ENCODE measurements at regions not wholly inside any gene's neighbourhood (a gene's known extent, or its start where the extent isn't known, plus 50 kb on each side); places are given as distances from the start of the nearest gene placed in this dataset.
A peak's percentile ranks its signal among the peaks of the same experiment; 100 is the strongest.

DNA sequence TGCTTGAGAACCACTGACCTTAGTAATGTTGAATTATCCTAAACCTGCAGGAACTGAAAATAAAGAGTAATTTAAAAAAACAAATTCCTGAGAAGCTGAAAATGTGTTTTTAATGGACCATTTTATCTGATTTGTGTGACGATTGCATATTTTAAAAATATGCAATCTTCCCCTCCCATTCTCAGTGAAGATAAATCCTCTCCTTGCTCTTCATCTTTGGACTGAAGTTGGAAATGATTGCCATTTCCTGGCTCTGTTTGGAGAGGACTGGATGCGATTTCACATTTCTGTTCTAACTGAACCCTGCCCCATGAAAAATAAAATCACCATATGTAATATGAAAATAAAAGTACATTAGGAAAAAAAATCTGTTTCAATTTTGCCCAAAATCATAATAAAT is 216.3 kb downstream of the SLC6A15 start:
- ATAC-seq = no peak
- Histone ChIP-seq H3K9me3 (no peaks in the 10 kb centered on the region), H3K4me1 (no peaks in the 10 kb centered on the region), H3K27me3 (no peaks in the 10 kb centered on the region), H3K27ac (no peak overlapping the region), H3K36me3 (replicated peaks in 1 of 2; ENCODE audit: insufficient read depth in 1 of 2, low read depth in 2 of 2) (no peaks in the 10 kb centered on the region), H3K4me3 (no peak overlapping the region)
- DNase-seq = no peak
- 57 to 64% methylated on average over 2 of the region's 2 CpGs for whole genome bisulfite sequencing, 2 donors
- intact Hi-C loops (cut with DNase I) = no loop called here
- TF ChIP-seq POLR2A (IDR thresholded peaks at IDR 0.05) = no peak
- TF ChIP-seq, protein P1, sequence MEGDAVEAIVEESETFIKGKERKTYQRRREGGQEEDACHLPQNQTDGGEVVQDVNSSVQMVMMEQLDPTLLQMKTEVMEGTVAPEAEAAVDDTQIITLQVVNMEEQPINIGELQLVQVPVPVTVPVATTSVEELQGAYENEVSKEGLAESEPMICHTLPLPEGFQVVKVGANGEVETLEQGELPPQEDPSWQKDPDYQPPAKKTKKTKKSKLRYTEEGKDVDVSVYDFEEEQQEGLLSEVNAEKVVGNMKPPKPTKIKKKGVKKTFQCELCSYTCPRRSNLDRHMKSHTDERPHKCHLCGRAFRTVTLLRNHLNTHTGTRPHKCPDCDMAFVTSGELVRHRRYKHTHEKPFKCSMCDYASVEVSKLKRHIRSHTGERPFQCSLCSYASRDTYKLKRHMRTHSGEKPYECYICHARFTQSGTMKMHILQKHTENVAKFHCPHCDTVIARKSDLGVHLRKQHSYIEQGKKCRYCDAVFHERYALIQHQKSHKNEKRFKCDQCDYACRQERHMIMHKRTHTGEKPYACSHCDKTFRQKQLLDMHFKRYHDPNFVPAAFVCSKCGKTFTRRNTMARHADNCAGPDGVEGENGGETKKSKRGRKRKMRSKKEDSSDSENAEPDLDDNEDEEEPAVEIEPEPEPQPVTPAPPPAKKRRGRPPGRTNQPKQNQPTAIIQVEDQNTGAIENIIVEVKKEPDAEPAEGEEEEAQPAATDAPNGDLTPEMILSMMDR (IDR thresholded peaks at IDR 0.05) = no peak

DNA sequence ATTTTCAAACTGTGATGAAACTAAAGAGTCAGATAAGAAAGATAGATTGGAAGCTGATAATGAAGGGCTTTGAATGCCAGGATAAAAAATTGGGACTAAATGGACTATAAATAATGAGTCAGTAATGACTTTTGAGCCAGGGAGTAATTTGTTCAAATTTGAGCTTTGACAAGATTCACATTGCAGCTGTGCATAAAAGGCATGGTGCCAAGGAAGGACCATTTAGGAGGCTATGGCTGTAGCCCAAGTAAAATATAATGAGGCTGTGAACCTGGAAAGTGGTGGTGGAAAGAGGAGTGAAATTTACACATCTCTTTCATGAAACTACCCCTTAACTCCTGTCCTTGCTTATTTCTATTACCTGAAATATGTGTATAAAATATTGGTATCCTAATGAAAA is 218.5 kb downstream of the SLC6A15 start:
- DNase-seq (no peak), ATAC-seq (no peak)
- no peak overlapping the region for H3K4me3 ChIP-seq
- H3K27me3 ChIP-seq = no peaks in the 10 kb centered on the region
- H3K36me3 ChIP-seq (replicated peaks in 1 of 2; ENCODE audit: insufficient read depth in 1 of 2, low read depth in 2 of 2) = no peaks in the 10 kb centered on the region
- TF ChIP-seq, protein P1 (IDR thresholded peaks at IDR 0.05) = no peak
- no peak for TF ChIP-seq POLR2A (IDR thresholded peaks at IDR 0.05)
- no peaks in the 10 kb centered on the region for H3K4me1 ChIP-seq
- intact Hi-C loops (cut with DNase I) = no loop called here
- H3K9me3 ChIP-seq = no peaks in the 10 kb centered on the region
- H3K27ac ChIP-seq = no peak overlapping the region

DNA sequence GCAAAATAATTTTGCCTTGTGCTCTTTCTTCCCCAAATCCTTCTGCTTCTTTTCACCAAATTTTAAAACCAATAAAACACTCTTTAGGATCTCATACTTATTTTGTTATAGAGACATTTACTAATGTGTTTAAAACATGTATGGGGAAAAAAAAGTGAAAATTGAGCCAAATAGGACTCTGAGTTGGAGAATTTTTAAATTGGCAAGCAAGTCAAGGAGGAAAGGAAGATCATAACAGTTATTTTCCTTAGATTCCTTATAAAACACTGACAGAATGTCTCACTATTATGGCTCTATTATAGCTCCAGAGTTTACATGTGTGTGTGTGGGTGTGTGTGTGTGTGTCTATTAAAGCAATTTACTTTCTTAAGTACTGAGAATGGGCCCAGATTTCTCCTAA is 220.5 kb downstream of the SLC6A15 start:
- H3K9me3 ChIP-seq = no peaks in the 10 kb centered on the region
- no peak overlapping the region for H3K4me3 ChIP-seq
- DNase-seq (no peak), ATAC-seq (no peak)
- no peaks in the 10 kb centered on the region for H3K36me3 ChIP-seq (replicated peaks in 1 of 2; ENCODE audit: insufficient read depth in 1 of 2, low read depth in 2 of 2)
- no peak overlapping the region for H3K27ac ChIP-seq
- TF ChIP-seq POLR2A (IDR thresholded peaks at IDR 0.05) = no peak
- TF ChIP-seq, protein P1 (IDR thresholded peaks at IDR 0.05) = no peak
- H3K27me3 ChIP-seq = no peaks in the 10 kb centered on the region
- H3K4me1 ChIP-seq = no peaks in the 10 kb centered on the region
- intact Hi-C loops (cut with DNase I) = no loop called here

DNA sequence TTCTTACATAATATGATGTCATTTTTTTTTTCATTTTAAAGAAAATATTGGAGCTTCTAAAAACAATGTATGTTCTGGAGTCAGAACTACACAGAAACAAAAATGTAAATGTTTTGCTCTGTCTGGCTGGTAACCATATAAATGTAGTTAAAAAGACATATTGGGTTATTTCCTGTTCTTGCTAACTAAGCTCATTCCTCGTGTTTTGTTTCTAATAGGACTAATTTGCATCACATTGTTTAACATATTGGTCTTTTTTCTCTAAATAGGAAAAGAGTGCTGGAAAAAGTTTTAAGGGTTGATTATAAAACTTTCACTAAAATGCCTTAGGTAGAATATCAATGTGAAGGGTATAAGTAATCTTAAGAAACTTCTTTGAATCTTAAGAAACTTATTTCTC is 221.3 kb downstream of the SLC6A15 start:
- Histone ChIP-seq H3K27me3 (no peaks in the 10 kb centered on the region), H3K9me3 (no peaks in the 10 kb centered on the region), H3K27ac (no peak overlapping the region), H3K4me3 (no peak overlapping the region), H3K4me1 (no peaks in the 10 kb centered on the region), H3K36me3 (replicated peaks in 1 of 2; ENCODE audit: insufficient read depth in 1 of 2, low read depth in 2 of 2) (no peaks in the 10 kb centered on the region)
- intact Hi-C loops (cut with DNase I) = no loop called here
- DNase-seq (no peak), ATAC-seq (no peak)
- no peak for TF ChIP-seq POLR2A (IDR thresholded peaks at IDR 0.05)
- TF ChIP-seq, protein P1 (IDR thresholded peaks at IDR 0.05) = no peak
- WGBS, 2 donors = 18 to 40% methylated on average over 1 of the region's 1 CpG

DNA sequence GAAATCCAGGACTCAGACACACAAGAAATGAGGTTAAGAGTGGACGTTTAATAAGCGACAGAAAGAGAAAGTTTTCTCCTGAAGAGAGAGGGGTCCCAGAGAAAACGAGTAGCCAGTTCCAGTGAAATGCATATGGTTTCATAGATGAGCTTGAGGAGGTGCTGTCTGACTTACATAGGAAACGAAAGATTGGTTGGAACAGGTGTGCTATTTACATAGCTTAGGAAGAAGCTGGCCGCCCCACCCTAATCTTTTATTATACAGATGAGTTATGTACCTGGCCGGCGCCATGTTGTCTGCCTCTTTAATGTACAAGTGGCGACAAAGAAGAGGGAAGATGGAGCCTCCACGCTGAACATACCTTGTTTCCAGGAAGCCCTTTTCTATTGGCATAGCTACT is 223.0 kb downstream of the SLC6A15 start:
- no peak for ATAC-seq
- 34 to 42% methylated on average over 8 to 9 of the region's 9 CpGs for WGBS, 2 donors
- peak in 1 of 4 donors; percentile 6 for DNase-seq
- intact Hi-C loops (cut with DNase I) = no loop called here
- no peak for TF ChIP-seq POLR2A (IDR thresholded peaks at IDR 0.05)
- H3K36me3 ChIP-seq (replicated peaks in 1 of 2; ENCODE audit: insufficient read depth in 1 of 2, low read depth in 2 of 2) = no peaks in the 10 kb centered on the region
- H3K4me3 ChIP-seq = no peak overlapping the region
- no peaks in the 10 kb centered on the region for H3K4me1 ChIP-seq
- H3K9me3 ChIP-seq = no peaks in the 10 kb centered on the region
- H3K27me3 ChIP-seq = no peaks in the 10 kb centered on the region
- no peak overlapping the region for H3K27ac ChIP-seq
